GM12878 (cell line): ENCODE measurements at regions not wholly inside any gene's neighbourhood (a gene's known extent, or its start where the extent isn't known, plus 50 kb on each side); places are given as distances from the start of the nearest gene placed in this dataset.

Experiments used
- ATF2 ChIP-seq: IDR thresholded peaks from 2 replicates; pipeline ENCODE4 v1.6.1; 2012; ENCODE audit warnings: low read length, inconsistent platforms
- BHLHE40 ChIP-seq, 2 experiments: fragments of 450-650 bp in 1 of 2; IDR thresholded peaks; 2 replicates each; pipeline ENCODE4 v1.6.1; 2011 to 2017; ENCODE audit warnings: low read depth in 2 of 2, borderline replicate concordance in 1 of 2, improper control_type of control experiment in 1 of 2, low read length in 1 of 2, mild to moderate bottlenecking in 1 of 2
- CEBPZ ChIP-seq: fragments of 150-350 bp; IDR thresholded peaks from 2 replicates; pipeline ENCODE4 v1.6.1; 2016; ENCODE audit warnings: low read depth, low read length
- E4F1 ChIP-seq: fragments of 450-650 bp; IDR thresholded peaks from 2 replicates; pipeline ENCODE4 v1.6.1; 2018; ENCODE audit warnings: borderline replicate concordance, mild to moderate bottlenecking; ENCODE audit not compliant: partially characterized antibody
- EGR1 ChIP-seq, 2 experiments: IDR thresholded peaks; 1 replicate in 1 of 2; 2 replicates in 1 of 2; pipeline ENCODE4 v1.6.1; 2011 to 2012; ENCODE audit warnings: low read depth in 2 of 2, low read length in 2 of 2, borderline replicate concordance in 1 of 2, mild to moderate bottlenecking in 1 of 2, moderate library complexity in 1 of 2
- ELK1 ChIP-seq: IDR thresholded peaks from 2 replicates; pipeline ENCODE4 v1.6.1; 2012; ENCODE audit warnings: low read depth, low read length, improper control_type of control experiment
- FOXM1 ChIP-seq: IDR thresholded peaks from 2 replicates; pipeline ENCODE4 v1.6.1; 2012; ENCODE audit warnings: low read depth, mild to moderate bottlenecking, inconsistent platforms, low read length, moderate library complexity
- GATAD2B ChIP-seq: fragments of 450-650 bp; conservative IDR thresholded peaks from 2 replicates; pipeline ENCODE4 v1.6.1; 2017; ENCODE audit warnings: low read depth, mild to moderate bottlenecking, moderate library complexity
- HCFC1 ChIP-seq: fragments of 150-350 bp; IDR thresholded peaks from 2 replicates; pipeline ENCODE4 v1.6.1; 2014; ENCODE audit warnings: low read length
- MEF2B ChIP-seq: fragments of 450-650 bp; IDR thresholded peaks from 2 replicates; pipeline ENCODE4 v1.6.1; 2018; ENCODE audit warnings: mild to moderate bottlenecking, moderate library complexity; ENCODE audit not compliant: partially characterized antibody, poor library complexity, severe bottlenecking
- NR2F1 ChIP-seq: fragments of 450-650 bp; conservative IDR thresholded peaks from 2 replicates; pipeline ENCODE4 v1.6.1; 2017; ENCODE audit warnings: mild to moderate bottlenecking
- POLR2AphosphoS5 ChIP-seq: IDR thresholded peaks from 2 replicates; pipeline ENCODE4 v1.6.1; 2011; ENCODE audit warnings: mild to moderate bottlenecking, low read length, inconsistent platforms
- RUNX3 ChIP-seq: IDR thresholded peaks from 2 replicates; pipeline ENCODE4 v1.6.1; 2012; ENCODE audit warnings: low read length, inconsistent platforms
- SMARCA5 ChIP-seq: fragments of 450-650 bp; IDR thresholded peaks from 2 replicates; pipeline ENCODE4 v1.6.1; 2017; ENCODE audit warnings: mild to moderate bottlenecking
- SPI1 ChIP-seq: IDR thresholded peaks from 2 replicates; pipeline ENCODE4 v1.6.1; 2011; ENCODE audit warnings: low read depth, mild to moderate bottlenecking, low read length, moderate library complexity, borderline replicate concordance; ENCODE audit not compliant: insufficient read depth
- SREBF1 ChIP-seq: IDR thresholded peaks from 2 replicates; pipeline ENCODE4 v1.6.1; 2012; ENCODE audit warnings: mild to moderate bottlenecking, low read length
- YBX1 ChIP-seq: fragments of 450-650 bp; IDR thresholded peaks from 2 replicates; pipeline ENCODE4 v1.6.1; 2016; ENCODE audit warnings: antibody characterized with exemption
- ZZZ3 ChIP-seq: IDR thresholded peaks from 2 replicates; pipeline ENCODE4 v1.6.1; 2011; ENCODE audit warnings: low read depth; ENCODE audit not compliant: control insufficient read depth, insufficient read length
- TF ChIP-seq, protein P1 (sequence below): IDR thresholded peaks from 2 replicates; pipeline ENCODE4 v1.6.1; 2012; ENCODE audit warnings: low read depth, low read length, improper control_type of control experiment
- TF ChIP-seq, protein P2 (sequence below): fragments of 450-650 bp; IDR thresholded peaks from 2 replicates; pipeline ENCODE4 v1.6.1; 2017; ENCODE audit warnings: low read depth, mild to moderate bottlenecking, moderate library complexity

DNA sequence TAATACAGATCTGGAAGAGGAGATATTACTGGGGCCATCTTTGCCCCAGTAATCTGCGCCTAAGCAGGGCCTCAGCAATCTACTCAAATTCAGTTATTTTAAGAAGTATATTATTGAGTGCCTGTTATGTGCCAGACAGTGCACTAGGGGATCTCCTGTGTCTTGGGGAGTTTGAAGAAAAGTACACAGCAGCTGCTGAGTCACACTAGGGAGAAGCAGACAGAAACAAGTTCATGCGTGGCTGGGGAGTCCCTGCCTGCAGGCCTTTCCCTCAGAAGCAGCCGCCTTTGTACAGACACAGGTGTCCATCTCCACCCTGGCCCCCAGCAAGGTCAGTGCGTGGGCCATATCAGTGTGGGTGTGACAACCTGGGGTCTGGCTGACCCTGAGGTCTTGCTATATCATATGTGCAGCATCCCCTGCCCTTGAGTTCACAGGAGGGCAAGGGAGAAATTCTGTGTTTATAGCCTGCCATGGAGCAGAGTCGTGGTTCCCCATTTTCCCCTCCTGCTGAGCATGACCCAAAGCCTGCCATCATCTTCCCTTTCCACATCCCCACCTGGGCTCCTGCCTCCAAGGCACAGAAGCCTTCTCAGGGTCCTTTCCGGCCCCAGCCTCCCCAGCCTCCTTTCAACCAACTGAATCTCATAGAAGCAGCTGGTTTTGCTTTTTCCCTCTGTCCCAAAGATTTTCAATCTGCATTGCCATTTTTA lies 229.9 kb upstream of the SDK2 start (continued):
- TF ChIP-seq, protein P1, sequence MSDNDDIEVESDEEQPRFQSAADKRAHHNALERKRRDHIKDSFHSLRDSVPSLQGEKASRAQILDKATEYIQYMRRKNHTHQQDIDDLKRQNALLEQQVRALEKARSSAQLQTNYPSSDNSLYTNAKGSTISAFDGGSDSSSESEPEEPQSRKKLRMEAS: no peak
- TF ChIP-seq HCFC1 (no peak), ZZZ3 (no peak), EGR1 (IDR thresholded peaks at IDR 0.05; ENCODE audit: borderline replicate concordance in 1 of 2, low read depth in 2 of 2, low read length in 2 of 2) (no peak), GATAD2B (no peak), BHLHE40 (IDR thresholded peaks at IDR 0.05; ENCODE audit: borderline replicate concordance in 1 of 2, low read depth in 2 of 2, low read length in 1 of 2) (peak in 1 of 2 experiments; percentile 4; a peak in 1 of 4 replicates), POLR2AphosphoS5 (no peak), SREBF1 (no peak), E4F1 (no peak), FOXM1 (no peak), ELK1 (no peak), MEF2B (no peak), YBX1 (no peak), SPI1 (no peak), CEBPZ (no peak), NR2F1 (no peak; the same call in 1 of the 2 replicates), ATF2 (no peak), RUNX3 (0 out of 2 replicates have a peak, but pooled peaks have one; percentile 8), SMARCA5 (no peak)
- TF ChIP-seq, protein P2, sequence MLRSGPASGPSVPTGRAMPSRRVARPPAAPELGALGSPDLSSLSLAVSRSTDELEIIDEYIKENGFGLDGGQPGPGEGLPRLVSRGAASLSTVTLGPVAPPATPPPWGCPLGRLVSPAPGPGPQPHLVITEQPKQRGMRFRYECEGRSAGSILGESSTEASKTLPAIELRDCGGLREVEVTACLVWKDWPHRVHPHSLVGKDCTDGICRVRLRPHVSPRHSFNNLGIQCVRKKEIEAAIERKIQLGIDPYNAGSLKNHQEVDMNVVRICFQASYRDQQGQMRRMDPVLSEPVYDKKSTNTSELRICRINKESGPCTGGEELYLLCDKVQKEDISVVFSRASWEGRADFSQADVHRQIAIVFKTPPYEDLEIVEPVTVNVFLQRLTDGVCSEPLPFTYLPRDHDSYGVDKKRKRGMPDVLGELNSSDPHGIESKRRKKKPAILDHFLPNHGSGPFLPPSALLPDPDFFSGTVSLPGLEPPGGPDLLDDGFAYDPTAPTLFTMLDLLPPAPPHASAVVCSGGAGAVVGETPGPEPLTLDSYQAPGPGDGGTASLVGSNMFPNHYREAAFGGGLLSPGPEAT: peak; percentile 56; the same call in 1 of the 2 replicates
